Inferior parietal cortex (tissue), 1 donor: ENCODE measurements at regions not wholly inside any gene's neighbourhood (a gene's known extent, or its start where the extent isn't known, plus 50 kb on each side); places are given as distances from the start of the nearest gene placed in this dataset.

ENCODE experiments used
- DNase-seq: peaks from one replicate; pipeline ENCODE4 v3.0.0-alpha.2; 2016; ENCODE audit errors: extremely low spot score

DNA sequence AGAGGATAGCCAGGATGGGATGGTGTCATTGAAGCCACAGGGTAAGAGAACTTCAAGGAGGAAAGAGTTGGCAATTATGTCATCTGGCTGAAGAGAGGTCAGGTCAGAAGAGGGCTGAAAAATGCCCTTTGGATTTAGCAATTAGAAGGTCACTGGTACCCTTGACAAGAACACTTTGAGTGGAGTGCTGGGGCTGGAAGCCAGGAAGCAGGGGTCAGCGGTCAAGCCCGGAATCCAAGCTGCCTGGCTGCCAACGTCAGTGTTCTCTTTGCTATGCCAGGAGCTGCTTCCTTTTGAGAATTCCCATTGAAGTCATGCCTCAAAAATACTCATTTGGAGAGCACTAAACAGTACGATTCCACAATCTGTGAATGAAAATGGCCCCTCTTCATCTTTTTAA, 386.5 kb downstream of the SHQ1 start:
- DNase-seq: no peak

DNA sequence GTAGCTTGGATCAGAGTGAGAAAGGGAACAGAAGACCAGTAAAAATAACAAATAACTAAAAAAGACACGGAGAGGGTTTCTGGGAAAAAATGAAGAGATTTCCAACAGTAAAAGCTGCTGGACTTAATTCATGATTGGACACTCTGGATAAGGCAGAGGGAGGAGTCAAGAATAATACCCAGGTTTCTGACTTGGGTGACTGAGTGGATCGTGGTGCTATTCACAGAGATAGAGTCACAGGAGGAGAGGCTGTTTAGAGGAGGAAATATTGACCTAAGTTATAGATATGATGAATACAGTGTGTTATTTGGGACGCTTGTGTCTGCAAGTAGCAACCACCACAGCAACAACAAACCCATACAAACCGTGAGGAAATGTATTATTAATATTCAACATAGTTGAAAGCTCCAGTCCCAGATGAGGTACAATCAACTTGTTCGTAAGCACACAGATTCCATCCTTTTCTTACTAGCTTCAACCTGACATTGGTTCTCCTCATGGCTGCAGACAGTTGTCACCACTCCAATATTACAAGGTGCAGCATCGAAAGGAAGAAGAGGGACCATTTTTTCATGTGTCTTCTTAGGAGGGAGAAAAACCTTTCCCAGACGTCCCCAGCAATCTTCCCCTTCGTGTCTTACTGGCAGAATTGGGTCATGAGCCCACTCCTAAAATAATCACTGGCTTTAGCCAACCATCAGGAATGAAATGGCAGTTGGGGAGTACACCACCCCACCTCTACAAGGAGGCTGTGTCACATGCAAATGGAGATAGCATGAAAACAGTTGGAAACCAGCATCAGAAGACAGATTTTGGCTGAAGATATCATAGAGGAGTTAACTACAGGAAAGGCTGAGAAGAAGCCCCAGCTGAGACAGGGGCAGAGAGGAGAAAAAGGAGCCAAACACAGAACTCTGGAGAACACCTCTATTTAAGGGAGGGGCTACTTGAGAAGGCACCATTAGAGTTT, 387.8 kb downstream of the SHQ1 start:
- no peak for DNase-seq

DNA sequence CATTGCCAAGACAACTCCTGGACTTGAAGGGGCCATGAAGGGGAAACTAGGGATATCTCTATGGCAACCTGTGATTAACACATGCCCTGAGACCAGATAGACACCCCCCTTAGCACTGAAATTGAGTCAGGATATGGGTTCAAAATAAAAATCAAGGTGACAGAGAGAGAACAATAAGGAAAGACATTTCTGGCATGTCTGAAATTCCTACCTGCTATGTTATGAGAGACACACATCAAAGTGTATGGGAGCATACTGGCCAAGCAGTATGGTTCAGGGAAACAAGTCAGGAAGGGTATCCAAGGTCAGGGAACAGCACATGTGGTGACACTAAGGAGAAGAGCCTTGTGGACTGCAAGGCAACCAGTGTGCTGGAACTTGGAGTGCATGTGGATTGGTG, 388.7 kb downstream of the SHQ1 start:
- DNase-seq: no peak

DNA sequence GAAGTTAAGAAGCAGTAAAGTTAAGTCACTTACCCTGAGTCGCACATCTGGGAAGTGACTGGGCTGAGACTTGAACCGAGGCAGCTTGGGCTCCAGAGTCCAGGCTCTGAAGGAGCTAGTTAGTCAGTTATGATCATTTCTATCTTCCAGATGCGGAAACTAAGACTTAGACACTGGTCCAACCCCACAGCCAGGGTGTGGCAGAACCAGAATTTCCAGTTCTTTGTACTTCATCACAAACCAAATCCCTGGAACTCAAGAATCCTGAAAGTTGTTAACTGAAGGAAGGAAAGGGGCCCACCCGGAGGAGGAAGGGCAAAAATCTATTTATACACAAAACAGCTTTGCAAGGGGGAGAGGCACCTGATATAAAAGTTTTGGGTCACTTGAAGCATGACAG, 389.9 kb downstream of the SHQ1 start:
- no peak for DNase-seq

DNA sequence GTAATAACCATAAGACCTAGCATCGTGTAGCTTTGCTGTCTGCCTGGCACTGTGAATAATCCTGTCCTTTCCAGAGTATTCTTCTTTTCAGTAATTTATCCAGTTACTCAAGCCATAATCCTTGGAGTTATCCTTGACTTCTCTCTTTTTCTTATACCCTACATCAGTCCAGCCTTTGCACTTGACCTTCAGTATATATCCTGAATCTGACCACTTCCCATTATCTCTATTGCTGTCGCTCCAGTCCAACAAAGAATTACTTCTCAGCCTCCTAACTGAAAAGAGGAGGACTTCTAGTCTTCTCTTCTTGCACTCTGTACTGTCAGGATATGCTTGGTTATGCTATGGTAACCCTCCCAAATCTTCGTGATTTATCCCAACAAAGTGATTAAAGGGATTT, 393.8 kb downstream of the SHQ1 start:
- DNase-seq: no peak

DNA sequence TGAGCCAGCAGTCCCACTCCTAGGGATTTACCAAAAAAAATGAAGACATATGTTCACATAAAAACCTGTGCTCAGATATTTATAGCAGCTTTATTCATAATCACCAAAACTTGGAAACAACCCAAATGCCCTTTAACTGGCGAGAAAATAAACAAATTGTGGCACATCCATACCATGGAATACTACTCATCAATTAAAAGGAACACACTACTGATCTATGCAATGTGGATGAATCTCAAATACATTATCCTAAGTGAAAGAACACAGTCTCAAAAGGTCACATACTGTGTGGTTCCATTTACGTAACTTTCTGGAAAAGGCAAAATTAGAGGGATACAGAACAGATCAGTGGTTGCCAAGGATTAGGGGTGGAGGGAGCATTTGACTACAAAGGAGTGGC, 394.5 kb downstream of the SHQ1 start:
- no peak for DNase-seq

DNA sequence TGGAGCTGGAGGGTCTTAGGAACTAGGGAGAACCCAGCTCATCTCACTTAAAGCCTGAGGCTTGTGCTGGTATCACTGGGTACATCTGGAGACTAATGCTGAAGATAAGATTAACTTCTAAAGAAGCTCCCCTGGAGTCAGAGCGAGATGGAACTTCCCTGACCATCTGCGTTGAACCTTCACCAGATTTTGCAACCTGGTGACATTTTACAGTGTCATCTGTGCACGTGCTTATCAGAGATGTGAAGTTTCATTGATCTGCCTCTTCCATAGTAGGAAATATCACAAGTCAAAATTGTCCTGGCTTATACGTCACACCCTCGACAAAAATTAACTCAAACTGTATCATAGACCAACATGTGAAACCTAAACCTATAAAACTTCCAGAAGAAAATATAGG, 395.5 kb downstream of the SHQ1 start:
- no peak for DNase-seq

DNA sequence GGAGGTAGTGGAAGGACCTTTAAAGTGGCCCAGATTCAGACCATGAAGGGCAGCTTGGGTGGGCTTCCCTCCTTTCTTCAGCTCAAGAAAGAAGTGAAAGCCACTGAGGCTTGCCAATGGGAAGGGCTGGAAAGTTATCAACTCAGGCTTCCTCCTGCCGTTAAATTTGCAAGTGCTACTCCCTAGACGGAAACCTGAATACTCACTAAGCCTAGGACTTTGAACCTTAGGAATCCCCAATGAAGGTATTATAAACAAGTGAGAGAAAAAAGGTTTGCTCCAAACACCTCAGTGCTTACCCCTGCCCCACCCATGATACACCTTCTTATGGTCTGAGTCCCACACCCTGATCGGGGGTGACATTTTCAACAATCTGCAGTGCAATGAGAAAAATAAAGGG, 396.4 kb downstream of the SHQ1 start:
- DNase-seq: no peak

DNA sequence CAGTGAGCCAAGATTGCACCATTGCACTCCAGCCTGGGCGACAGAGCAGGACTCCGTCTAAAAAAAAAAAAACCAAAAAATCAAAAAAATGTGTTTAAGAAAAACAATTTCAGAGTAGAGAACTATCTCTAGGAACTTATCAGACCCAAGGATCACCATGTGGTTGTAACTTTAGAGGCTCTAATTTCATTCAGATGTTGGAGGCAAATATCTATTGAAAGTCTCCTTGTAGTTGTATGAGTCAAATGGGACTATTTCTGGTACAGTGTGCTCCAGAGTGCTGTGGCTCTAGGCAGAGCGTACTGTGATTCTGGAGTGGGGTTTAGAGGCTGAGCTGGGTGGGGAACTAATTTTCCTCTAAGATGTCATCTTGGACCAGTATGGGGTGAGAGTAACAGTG, 398.7 kb downstream of the SHQ1 start:
- DNase-seq: no peak

DNA sequence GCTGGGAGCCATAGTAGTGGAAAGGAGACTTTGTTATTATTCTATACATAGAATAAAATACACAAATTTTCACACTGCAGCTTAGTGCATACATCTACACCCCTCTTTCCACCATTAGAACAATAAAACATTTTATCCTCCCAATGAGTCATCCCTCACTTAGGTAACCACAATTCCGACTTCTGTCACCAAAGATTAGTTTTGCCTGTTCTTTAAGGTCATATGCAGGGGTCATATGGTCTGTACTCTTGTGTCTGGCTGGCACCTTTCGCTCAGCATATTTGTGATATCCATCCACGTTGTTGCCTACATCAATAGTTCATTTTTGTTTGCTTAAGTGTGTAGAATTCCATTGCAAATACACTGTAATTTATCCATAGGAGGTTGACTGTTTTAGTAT, 399.4 kb downstream of the SHQ1 start:
- no peak for DNase-seq

DNA sequence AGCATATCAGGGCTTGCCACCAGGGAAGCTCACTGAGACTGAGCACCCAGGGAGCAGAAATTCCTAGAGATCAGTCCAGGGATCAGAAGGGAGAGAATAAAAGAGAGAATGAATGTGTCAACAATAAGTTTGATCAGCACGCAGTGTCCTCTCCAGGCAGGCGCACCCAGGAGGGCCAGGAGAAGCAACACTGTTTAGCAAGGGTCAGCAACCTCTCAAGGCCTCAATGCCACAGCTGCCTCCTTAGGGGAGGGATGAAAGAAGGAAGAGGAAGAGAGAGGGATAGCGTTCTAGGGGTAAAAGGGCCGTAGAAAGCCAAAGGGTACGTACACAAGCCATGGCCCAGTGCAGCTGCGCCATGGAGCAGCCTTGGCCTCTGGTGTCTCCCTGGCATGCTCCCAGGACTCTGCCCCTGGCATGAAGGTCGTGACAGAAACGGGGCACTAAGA, 399.8 kb downstream of the SHQ1 start:
- no peak for DNase-seq

DNA sequence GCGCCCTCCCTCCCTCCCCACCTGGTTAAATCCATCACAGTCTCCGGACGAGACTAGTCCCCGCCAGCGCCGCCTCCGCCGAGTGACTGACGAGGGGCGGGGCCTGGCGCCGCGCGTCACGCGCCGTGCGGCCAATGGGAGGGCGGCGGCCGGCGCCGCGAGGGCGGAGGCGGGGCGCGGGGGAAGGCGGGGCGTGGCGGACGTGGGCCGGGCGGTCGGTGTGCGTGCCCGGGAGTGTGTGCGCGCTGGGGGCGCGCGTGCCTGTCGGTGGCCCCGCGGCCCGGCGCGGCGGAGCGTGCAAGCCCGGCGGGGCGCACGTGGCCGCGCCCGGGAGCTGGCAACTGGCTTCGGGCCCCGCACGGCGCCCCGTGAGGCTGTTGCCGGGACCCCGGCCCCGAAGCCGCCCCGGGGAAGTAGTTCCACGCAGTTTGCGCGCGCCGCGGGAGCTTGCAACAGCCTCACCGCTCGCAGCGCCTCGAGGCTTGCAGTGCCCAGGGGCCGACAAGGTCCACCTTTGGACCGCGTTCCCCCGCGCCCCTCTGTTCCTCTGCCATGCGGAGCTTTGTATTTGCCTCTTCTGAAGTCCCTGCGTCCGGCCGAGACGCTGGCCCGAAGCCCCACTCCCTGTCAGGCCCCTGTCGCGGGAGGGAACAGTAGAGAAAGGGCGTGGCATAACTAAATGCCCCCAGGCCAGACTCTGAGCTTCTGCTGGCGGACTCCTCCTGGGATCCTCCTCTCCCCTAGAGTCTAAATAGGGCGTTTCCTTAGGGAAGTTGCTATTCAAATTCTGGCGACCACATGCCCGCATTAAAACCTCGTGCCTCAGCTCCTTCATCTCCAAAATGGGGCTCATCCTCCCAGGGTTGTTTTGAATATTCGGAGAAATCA, 400.9 kb downstream of the SHQ1 start:
- peak; percentile 77 for DNase-seq

DNA sequence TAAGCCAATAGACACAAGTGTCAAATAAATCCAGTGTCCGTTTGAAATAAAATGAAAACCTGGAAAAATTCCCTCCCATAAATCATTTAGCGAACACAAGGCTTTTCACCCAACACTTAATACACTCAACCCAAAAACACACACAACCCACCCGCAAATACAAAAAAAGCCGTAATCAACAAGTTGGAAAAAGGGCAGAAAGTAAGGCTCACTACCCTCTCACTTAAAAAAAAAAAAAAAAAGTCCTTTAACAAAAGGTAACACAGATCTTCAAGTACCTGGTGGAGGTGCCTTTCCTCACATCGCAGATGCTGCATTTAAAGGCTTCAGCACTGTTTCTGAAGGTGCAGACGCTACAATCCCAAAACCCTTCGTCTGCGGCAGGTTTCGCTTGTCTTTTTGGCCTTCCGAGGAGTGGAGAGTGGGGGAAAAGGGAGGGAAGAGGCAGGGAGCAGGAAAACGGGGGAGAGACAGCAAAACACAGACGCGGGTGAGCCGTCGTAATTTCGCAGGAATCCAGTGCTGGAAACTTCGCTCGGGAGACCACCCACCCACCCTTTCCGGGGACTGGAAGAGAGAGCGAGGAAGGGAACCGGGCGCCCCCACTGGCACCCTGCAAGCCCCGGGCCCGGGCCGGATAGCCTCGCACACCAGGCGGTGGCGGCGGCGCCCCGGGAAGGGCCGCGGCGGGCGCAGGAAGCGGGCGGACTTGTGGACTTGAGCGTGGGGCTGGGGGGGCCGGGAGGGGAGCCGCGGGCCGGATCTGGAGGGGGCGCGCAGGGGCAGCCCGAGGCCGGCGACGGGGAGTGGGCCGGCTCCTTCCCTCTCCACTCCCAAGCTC, 401.8 kb downstream of the SHQ1 start, which contains the start of gene RYBP:
TSS of gene RYBP (minus strand) at position 404 of the 841 bp plus-strand sequence.
- DNase-seq: no peak

DNA sequence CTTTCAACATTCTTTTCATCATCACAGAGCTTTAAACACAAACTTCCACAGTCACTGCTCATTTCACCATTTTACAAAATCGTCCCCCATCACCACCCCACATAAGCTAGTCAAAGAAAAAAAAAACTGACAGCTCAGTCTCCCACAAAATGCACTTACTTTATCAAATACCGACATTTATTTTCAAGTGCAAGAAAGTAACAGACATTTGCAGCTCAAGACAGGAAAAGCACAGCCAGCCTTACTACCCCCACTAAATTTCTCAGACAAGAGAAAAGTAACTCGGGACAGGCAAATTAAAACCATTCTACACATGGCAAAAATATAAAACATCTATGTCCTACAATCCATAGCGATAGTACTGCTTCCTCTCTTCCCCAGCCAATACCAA, 402.4 kb downstream of the SHQ1 start:
- no peak for DNase-seq

DNA sequence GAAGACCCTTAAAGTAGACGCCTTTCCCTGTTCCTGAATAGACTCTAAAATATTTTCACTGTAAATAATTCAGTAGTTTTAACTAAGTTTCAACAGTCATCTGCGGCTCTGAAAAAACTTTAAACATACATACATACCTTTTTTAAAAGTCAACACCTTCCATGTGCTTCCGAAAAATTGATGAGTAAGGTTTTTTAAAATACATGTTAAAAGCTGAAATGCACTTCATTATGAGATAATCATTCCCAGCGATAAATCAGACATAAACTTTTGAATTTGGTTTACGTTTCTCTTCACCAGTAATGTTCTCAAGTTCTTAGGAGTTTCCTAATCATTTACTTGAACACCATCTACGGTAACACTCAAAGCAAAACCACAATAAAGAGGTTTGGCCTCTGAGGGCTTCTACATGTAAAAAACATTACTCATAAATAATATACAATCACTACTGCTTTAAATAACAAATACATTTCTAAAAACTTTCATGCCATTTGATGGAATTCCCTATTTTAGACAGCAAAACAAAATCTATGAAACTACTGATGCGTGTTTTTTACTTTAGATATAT, 403.5 kb downstream of the SHQ1 start:
- no peak for DNase-seq

DNA sequence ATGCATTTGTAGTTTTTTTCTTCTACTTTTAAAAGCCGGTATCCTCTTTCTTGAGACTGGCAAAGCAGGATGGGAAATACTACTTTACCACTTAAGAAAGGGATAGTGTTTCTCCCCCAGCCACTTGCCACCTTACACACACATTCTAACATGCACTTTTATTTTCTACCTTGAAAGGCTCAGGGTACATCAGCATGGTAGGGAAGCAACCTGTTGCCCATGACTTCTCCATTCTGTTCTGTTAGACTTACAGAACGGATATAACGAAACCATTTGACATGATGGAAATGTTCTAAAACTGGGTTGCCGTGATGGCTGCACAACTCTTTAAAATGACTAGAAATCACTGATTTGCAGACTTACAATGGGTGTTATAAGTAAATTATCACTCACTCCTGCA, 405.5 kb downstream of the SHQ1 start:
- no peak for DNase-seq

DNA sequence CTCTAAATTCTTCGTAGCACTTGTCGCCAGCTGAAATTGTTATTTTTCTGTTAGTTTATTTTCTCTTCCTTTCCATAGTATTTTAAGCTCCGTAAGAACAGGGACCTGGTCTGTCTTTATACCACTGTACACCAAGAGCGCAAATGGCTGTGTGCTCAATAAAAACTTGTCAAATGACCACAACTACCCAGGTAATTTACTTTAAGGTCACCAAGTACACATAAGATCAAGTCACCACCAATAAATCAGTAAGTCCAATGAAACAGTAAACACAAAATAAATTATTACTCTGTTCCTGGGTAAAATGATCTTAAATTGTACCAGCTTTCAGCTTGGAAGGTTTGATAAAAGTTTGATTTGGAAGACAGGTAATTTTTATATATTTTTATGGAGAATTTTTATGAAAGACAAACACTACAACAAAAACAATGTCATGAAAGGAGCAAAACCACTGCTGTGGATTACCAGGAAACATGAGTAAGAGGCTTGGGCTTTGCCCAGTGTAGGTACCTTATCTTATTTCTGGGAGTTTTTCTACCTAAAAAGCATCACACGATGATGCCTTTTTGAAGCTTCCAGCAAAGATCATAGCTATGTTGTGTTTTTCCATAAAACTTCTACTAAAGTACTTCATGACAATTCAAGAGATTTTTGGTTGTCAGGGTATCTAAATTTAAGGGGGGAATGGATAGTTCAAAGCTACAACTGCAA, 406.8 kb downstream of the SHQ1 start:
- DNase-seq: no peak

DNA sequence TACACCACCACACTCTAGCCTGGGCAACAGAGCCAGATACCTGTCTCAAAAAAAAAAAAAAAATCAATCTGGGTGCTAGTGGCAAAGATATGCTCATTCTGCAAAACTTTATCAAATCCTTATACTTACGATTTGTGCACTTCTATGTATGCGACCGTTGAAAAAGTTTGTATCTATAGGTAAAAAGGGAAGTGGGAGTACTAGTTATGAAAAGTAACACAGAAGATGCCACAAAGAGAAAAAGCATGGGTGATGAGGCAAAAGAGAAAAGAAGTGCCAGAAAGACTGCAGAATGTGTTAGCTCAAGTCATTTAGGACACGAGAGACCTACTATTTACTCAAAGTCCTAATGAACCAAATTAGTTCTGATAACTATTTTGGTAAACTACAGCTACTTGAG, 407.8 kb downstream of the SHQ1 start:
- DNase-seq: no peak

DNA sequence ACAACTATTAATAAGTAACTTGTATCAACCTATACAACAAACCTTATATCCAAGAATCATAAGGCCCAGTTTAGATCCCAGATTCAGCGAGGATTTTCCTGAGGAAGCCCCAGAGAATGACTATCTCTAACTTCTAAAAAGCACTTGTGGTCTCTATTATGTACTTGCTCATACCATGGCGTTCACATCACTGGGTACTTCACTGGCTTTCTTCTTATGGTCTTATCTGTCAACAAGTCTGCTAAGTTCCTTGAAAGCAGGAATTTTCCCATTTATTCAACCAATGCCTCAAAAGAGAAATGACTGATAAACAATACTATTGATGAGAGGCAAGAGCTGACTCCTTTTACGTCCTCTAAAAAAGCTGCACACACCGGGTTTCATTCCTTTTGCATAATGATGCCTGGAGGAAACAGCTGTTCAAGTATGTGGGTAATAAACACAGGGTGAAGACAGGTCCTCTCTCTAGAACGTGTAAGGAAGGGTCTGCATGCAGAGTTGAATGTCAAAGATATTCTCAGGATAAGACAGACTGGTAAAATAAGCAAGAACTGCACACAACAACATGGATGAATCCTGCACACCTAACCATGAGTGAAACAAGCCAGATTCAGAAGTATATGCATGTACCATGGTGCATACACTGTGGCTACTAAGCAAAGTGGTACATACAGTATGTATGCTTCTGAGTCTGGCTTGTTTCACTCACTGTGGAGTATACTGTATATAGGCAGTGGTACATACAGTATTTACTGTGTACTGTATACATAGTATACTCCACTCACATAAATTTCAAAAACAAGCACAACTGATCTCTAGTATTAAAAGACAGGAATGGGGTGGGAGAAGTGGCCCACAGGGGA, 408.7 kb downstream of the SHQ1 start:
- DNase-seq: no peak
